ENCODE measurements at regions not wholly inside any gene's neighbourhood (a gene's known extent, or its start where the extent isn't known, plus 50 kb on each side); places are given as distances from the start of the nearest gene placed in this dataset.
"Not testable (repeated sequence)": the region's sequence is repeated elsewhere in the genome, so short reads cannot be mapped to it uniquely, and the experiment has no call there.

DNA sequence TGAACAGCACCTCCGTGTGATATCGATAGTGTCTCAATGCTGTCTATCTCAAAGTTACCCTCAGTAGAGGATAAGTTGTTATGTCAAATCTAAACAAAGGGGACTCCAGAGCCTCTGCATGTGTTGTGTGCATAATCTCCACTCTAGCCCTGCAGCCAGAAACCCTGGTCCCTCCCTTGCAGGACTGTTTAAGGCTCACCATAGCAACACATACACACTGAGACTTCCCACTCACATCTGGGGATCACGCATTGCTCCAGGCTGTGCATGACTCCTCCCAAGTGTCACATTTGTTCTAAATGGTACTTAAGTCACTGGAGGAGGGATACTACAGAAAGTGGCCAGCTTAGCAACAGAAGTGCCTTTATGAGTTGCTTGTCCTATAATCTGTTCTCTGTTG is 258.6 kb upstream of the CRIM1 start:
- Mint-ChIP-seq H3K27me3 (ENCODE audit: low read depth) (peaks cover 3% of the 10 kb centered on the region), H3K9me3 (peaks cover 42% of the 10 kb centered on the region), H3K4me1 (no peaks in the 10 kb centered on the region), H3K4me3 (no peak overlapping the region), H3K27ac (no peak overlapping the region), H3K36me3 (ENCODE audit: low read depth) (no peaks in the 10 kb centered on the region)
- TF ChIP-seq, protein P1, sequence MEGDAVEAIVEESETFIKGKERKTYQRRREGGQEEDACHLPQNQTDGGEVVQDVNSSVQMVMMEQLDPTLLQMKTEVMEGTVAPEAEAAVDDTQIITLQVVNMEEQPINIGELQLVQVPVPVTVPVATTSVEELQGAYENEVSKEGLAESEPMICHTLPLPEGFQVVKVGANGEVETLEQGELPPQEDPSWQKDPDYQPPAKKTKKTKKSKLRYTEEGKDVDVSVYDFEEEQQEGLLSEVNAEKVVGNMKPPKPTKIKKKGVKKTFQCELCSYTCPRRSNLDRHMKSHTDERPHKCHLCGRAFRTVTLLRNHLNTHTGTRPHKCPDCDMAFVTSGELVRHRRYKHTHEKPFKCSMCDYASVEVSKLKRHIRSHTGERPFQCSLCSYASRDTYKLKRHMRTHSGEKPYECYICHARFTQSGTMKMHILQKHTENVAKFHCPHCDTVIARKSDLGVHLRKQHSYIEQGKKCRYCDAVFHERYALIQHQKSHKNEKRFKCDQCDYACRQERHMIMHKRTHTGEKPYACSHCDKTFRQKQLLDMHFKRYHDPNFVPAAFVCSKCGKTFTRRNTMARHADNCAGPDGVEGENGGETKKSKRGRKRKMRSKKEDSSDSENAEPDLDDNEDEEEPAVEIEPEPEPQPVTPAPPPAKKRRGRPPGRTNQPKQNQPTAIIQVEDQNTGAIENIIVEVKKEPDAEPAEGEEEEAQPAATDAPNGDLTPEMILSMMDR (IDR thresholded peaks at IDR 0.05; ENCODE audit: unreplicated experiment in 3 of 3), result no peak

DNA sequence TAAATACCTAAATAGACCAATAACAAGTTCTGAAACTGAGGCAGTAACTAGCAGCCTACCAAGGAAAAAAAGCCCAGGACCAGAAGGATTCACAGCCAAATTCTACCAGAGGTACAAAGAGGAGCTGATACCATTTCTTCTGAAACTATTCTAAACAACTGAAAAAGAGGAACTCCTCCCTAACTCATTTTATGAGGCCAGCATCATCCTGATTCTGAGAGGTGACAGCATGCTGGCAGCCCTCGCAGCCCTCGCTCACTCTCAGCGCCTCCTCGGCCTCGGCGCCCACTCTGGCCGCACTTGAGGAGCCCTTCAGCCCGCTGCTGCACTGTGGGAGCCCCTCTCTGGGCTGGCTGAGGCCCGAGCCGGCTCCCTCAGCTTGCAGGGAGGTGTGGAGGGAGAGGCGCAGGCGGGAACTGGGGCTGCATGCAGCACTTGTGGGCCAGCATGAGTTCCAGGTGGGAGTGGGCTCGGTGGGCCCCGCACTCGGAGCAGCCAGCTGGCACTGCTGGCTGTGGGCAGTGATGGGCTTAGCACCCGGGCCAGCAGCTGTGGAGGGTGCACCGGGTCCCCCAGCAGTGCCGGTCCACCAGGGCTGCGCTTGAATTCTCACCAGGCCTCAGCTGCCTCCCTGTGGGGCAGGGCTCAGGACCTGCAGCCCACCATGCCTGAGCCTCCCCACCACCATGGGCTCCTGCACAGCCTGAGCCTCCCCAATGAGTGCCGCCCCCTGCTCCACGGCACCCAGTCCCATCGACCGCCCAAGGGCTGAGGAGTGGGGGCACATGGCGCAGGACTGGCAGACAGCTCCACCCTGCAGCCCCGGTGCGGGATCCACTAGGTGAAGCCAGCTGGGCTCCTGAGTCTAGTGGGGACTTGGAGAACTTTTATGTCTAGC is 263.5 kb upstream of the CRIM1 start:
- peaks cover 46% of the 10 kb centered on the region for H3K9me3 Mint-ChIP-seq
- not testable (repeated sequence) for H3K4me3 Mint-ChIP-seq; H3K27ac Mint-ChIP-seq; H3K36me3 Mint-ChIP-seq (ENCODE audit: low read depth); H3K4me1 Mint-ChIP-seq; H3K27me3 Mint-ChIP-seq (ENCODE audit: low read depth)

DNA sequence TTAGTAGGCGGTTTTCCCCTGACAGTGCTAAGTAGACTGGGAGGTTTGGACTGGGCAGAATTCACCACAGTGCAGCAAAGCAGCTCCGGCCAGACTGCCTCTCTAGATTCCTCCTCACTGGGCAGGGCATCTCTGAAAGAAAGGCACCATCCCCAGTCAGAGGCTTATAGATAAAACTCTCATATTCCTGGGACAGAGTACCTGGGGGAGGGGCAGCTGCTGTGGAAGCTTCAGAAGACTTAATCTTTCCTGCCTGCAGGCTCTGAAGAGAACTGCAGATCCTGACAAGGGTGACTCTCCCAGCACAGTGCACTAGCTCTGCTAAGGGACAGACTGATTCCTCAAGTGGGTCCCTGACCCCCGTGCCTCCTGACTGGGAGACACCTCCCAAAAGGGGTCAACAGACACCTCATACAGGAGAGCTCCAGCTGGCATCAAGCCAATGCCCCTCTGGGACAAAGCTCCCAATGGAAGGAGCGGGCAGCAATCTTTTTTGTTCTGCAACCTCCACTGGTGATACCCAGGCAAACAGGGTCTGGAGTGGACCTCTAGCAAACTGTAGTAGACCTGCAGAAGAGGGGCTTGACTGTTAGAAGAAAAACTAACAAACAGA is 266.8 kb upstream of the CRIM1 start:
- no peak overlapping the region for H3K27ac Mint-ChIP-seq
- peaks cover 20% of the 10 kb centered on the region for H3K9me3 Mint-ChIP-seq
- peaks cover 3% of the 10 kb centered on the region for H3K27me3 Mint-ChIP-seq (ENCODE audit: low read depth)
- H3K4me1 Mint-ChIP-seq, result no peaks in the 10 kb centered on the region
- no peaks in the 10 kb centered on the region for H3K36me3 Mint-ChIP-seq (ENCODE audit: low read depth)
- TF ChIP-seq, protein P1 (IDR thresholded peaks at IDR 0.05; ENCODE audit: unreplicated experiment in 3 of 3), result no peak
- H3K4me3 Mint-ChIP-seq, result no peak overlapping the region

DNA sequence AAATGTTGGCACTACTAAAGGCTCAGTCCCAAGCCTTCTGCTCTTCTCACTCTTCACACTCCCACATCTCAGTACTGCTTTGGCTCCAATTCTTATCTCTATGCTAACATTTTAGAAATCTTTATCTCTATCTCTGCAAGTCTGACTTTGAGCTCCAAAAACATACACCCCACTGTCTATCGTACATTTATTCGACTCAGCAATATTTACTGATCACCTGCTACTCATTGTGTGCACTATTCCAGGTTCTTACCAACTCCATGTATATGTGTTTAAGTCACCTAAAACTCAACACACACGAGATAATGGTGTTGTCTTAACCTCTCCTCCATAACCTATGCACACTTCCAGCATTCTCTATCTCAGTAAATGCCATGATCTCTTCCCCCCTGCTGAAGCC is 268.2 kb upstream of the CRIM1 start:
- Mint-ChIP-seq H3K4me1 (no peaks in the 10 kb centered on the region), H3K27ac (no peak overlapping the region), H3K36me3 (ENCODE audit: low read depth) (no peaks in the 10 kb centered on the region), H3K27me3 (ENCODE audit: low read depth) (no peaks in the 10 kb centered on the region), H3K4me3 (no peak overlapping the region), H3K9me3 (peaks cover 13% of the 10 kb centered on the region)
- TF ChIP-seq, protein P1 (IDR thresholded peaks at IDR 0.05; ENCODE audit: unreplicated experiment in 3 of 3), result no peak

DNA sequence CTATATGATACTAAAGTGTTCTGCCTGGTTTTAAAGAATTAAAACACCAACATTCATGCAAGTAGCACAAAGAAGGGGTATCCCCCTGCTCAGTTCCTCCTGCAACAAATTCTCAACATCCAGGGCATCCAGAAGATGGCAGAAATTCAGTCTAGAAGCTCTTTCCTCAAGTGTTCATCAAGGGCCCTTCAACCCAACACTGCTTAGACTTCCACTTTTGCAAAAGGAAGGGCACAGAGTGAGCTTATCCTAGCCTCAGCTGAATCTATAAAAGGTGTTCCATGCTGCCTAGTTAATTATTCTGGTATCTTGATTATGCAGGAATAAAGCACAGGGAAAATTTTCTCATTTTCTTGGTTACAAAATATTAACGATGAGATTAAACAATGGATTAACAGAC is 275.8 kb upstream of the CRIM1 start:
- TF ChIP-seq, protein P1 (IDR thresholded peaks at IDR 0.05; ENCODE audit: unreplicated experiment in 3 of 3), result no peak
- no peak overlapping the region for H3K27ac Mint-ChIP-seq
- no peaks in the 10 kb centered on the region for H3K4me1 Mint-ChIP-seq
- no peak overlapping the region for H3K4me3 Mint-ChIP-seq
- H3K36me3 Mint-ChIP-seq (ENCODE audit: low read depth), result no peaks in the 10 kb centered on the region
- H3K27me3 Mint-ChIP-seq (ENCODE audit: low read depth), result no peaks in the 10 kb centered on the region
- H3K9me3 Mint-ChIP-seq, result no peaks in the 10 kb centered on the region

DNA sequence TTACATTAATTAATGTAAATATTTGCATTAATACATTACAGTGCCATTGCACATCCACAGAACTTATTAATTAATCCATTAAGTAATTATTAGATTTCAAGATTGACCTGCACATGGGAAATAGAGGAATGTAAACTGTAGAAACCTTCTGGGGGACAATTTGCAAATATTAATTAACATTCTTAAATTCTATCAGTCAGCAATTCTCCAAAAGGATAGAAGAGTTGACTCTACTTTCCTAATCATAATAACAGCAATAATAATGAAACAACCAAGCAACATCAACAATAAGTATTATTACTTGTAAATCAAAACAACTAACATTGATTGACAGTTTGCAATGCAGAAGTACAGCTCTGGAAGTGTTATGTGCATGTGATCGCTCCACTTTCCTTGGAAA is 281.6 kb upstream of the CRIM1 start:
- Mint-ChIP-seq H3K36me3 (ENCODE audit: low read depth) (no peaks in the 10 kb centered on the region), H3K9me3 (peaks cover 4% of the 10 kb centered on the region)
- TF ChIP-seq, protein P1 (IDR thresholded peaks at IDR 0.05; ENCODE audit: unreplicated experiment in 3 of 3), result no peak

More for the DNA sequence above, 281.6 kb upstream of the CRIM1 start:
- H3K27ac Mint-ChIP-seq, result no peak overlapping the region
- H3K27me3 Mint-ChIP-seq (ENCODE audit: low read depth), result no peaks in the 10 kb centered on the region
- no peak overlapping the region for H3K4me3 Mint-ChIP-seq
- H3K4me1 Mint-ChIP-seq, result no peaks in the 10 kb centered on the region

Data from nephron (organoid).